ENCODE measurements at regions not wholly inside any gene's neighbourhood (a gene's known extent, or its start where the extent isn't known, plus 50 kb on each side); places are given as distances from the start of the nearest gene placed in this dataset.
"Not testable (repeated sequence)": the region's sequence is repeated elsewhere in the genome, so short reads cannot be mapped to it uniquely, and the experiment has no call there.

DNA sequence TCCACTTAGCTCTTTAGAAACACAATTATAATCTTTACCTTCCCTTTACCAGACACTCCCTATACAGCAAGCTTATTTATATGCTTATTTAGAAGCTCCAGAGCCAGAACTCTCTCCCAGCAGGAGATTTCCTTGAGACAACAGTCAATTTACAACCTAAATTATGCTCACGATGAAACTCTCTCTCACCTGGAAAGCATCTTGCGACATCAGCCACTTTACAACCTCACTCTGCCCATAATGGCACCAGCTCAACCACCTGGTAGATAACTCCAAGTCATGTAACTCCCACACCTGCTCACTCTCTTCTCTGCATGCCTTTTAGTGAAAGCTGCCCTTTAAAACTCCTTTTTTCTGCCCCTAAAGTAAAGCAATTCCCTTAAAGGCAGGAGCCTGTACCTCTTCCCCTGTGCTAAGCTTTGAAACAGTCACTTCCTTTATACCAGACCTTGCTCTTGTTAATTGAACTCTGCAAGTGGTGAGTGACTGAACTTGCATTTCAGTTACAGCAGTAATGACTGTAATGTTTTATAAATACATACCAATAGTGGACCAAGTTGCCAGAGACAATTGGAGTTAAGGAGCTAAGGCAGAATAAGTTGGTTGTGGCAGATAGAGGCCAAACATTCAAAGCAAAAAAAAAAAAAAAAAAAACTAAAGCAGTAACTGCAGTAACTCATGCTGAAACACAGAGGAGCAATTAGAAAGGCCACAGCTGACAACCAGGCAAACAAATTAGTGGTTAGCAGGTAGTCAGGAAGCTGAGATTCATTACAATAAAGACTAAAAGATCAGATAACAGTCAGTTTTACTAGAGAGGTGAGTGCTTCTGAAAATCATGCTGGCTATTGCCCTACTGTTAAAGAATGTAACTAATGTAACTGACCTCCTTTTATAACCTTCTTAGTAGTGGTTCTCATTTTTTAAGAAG lies 115.1 kb upstream of the TSPY2 start:
- peak; percentile 80 for TF ChIP-seq CEBPB (IDR thresholded peaks at IDR 0.05; ENCODE audit: low read depth, low read length)
- H2BK15ac ChIP-seq (ENCODE audit: low read length); H2AFZ ChIP-seq (ENCODE audit: low read length); H3K9me3 ChIP-seq (ENCODE audit: insufficient read depth in 2 of 2, low read depth in 1 of 2, low read length in 1 of 2); H4K8ac ChIP-seq (ENCODE audit: extremely low read depth, insufficient read depth, low read length); H3K79me1 ChIP-seq (ENCODE audit: low read depth, low read length); H3K23ac ChIP-seq (ENCODE audit: insufficient read length); H3K27ac ChIP-seq (ENCODE audit: low read depth, low read length); H3K9ac ChIP-seq (replicated peaks in 1 of 4; ENCODE audit: extremely low read depth in 1 of 4, low read depth in 3 of 4, low read length in 3 of 4); H4K91ac ChIP-seq (replicated peaks; ENCODE audit: insufficient read length, low read length); H3K79me2 ChIP-seq (ENCODE audit: control insufficient read depth in 1 of 2, insufficient read depth in 2 of 2, low read length in 2 of 2); POLR2A ChIA-PET (ENCODE audit: partially characterized antibody); H3K56ac ChIP-seq (replicated peaks; ENCODE audit: insufficient read length, low read depth, low read length); H2BK120ac ChIP-seq (replicated peaks; ENCODE audit: low read depth, low read length); H3K36me3 ChIP-seq (ENCODE audit: control insufficient read depth in 2 of 4, insufficient read depth in 4 of 4, low read length in 3 of 4); H3K14ac ChIP-seq (ENCODE audit: insufficient read length); H2BK12ac ChIP-seq (ENCODE audit: low read depth, low read length); CTCF ChIA-PET (ENCODE audit: partially characterized antibody); H4K20me1 ChIP-seq (replicated peaks in 1 of 2; ENCODE audit: control insufficient read depth in 1 of 2, insufficient read depth in 2 of 2, low read length in 2 of 2); H3K18ac ChIP-seq (ENCODE audit: extremely low read depth, low read length); DNase-seq (ENCODE audit: low read depth in 1 of 2, low spot score in 2 of 2); H3K27me3 ChIP-seq (replicated peaks in 1 of 4; ENCODE audit: control insufficient read depth in 3 of 4, extremely low read depth in 1 of 4, insufficient read depth in 3 of 4, low read length in 3 of 4); H3K4me3 ChIP-seq (ENCODE audit: extremely low read depth in 1 of 4, insufficient read depth in 2 of 4, low read depth in 3 of 4, low read length in 4 of 4); H3K23me2 ChIP-seq (ENCODE audit: low read depth, low read length); H4K5ac ChIP-seq (ENCODE audit: insufficient read length, low read depth, low read length); H2BK20ac ChIP-seq (ENCODE audit: low read length); H3K4me1 ChIP-seq (replicated peaks in 1 of 4; ENCODE audit: control insufficient read depth in 3 of 4, insufficient read depth in 4 of 4, low read length in 3 of 4); H3K4ac ChIP-seq (replicated peaks; ENCODE audit: insufficient read length, low read depth, low read length); H2AK5ac ChIP-seq (ENCODE audit: low read depth, low read length); H2BK5ac ChIP-seq (ENCODE audit: low read depth, low read length): not testable (repeated sequence)
- peak overlapping the region in 1 of 2 experiments; percentile 18; a peak in 2 of 4 replicates for H3K4me2 ChIP-seq (ENCODE audit: insufficient read depth in 1 of 2, low read depth in 2 of 2, low read length in 2 of 2)
- peak; percentile 91 for FAIRE-seq
- WGBS, 2 experiments (ENCODE audit: extremely low coverage in 1 of 2, insufficient coverage in 1 of 2, insufficient read length in 1 of 2, insufficient replicate concordance in 2 of 2, low coverage in 1 of 2, low lambda C conversion rate in 2 of 2, missing lambda C conversion rate in 1 of 2): 4% methylated on average over 2 of the region's 2 CpGs; no CpG with 5 or more reads in 1 of the 2 experiments
